ENCODE measurements at regions not wholly inside any gene's neighbourhood (a gene's known extent, or its start where the extent isn't known, plus 50 kb on each side); places are given as distances from the start of the nearest gene placed in this dataset.
"Not testable (repeated sequence)": the region's sequence is repeated elsewhere in the genome, so short reads cannot be mapped to it uniquely, and the experiment has no call there.

DNA sequence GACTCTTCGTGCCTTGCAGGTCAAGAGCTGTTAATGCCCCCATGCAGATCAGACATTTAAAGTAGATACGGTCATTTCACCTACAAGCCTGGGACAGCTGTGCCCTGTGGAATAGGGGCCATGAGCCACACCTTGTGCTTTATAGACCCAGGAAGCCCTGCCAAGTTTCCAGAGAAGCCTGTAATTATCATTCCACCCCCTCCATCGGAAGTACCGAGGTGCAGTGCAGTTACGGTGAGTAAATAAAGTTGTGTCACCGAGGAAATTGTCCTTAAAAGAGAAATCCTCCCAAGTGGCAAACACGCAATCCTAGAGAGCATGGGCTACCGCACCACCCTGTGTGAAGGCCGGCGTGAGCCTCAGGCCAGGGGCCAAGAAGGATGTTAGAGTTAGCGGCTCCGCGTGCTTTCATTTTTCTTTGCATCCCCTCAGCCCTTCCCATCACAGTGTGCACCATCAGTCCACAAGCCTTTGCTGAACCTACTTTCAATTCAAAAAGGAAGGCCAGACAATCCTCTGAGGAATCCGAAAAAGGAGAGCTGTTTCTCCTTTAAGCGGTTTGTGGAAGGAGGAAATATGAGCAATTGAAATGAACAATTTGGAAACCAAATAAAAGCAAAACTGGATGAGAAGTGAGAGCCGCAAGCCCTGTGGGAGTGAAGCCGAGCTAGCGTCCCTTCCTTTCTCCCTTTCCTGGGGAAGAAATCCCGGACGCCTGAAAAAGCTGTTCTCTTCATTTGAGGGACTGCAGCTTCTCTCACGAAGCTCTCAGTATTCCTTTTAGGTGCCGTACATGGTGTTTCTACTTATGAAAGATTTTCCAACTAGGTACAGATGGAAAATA is 183.3 kb upstream of the PDE10A start:
- no peak for DNase-seq (ENCODE audit: low read depth)

DNA sequence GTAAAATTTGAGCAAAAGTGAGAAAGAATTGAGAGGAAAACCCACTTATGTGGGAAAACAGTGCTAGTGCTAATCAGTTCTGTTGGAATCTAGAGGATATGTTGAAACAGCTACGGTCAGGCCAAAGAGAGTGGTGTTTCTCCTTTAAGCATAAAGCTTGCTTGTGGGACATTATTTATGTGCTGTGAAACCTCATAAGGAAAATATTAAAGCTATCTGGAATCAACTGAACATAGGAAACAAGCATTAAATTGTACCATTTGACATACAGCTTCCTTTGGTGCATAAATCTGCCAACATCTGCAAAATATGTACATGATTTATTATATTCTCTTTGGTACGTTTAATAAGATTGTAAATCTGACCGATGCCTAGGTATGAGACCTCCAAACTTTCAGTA is 182.5 kb upstream of the PDE10A start:
- no peak for DNase-seq (ENCODE audit: low read depth)

DNA sequence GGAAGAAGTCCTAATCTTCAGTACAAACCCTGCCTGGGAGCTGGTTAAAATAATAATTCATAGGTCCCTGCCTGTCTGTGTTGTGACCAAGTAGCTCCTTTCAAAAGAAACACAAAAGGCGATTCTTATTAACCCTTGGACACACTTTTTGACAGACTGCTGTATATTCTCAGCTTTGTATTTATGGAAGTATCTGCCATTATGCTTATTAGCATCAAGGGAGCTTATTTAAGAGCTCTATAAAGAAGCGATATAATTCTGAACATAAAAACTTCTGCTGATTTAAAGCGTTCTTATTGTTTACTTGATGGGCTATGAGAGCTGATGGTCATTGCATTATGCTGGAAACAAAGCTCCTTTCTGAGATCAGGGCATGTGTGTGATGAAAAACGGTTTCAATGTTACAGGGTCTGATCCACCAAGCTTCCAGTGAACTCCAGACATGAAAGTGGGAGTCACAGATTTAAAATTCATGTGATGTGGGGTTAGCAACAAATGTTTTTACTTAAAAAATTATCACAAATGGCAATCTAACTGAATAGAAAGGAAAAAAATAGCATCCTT is 181.8 kb upstream of the PDE10A start:
- no peak for DNase-seq (ENCODE audit: low read depth)

GRCh38 chr6:165844232-165844631 is 181.2 kb upstream of the PDE10A start:
- DNase-seq (ENCODE audit: low read depth), result no peak

DNA sequence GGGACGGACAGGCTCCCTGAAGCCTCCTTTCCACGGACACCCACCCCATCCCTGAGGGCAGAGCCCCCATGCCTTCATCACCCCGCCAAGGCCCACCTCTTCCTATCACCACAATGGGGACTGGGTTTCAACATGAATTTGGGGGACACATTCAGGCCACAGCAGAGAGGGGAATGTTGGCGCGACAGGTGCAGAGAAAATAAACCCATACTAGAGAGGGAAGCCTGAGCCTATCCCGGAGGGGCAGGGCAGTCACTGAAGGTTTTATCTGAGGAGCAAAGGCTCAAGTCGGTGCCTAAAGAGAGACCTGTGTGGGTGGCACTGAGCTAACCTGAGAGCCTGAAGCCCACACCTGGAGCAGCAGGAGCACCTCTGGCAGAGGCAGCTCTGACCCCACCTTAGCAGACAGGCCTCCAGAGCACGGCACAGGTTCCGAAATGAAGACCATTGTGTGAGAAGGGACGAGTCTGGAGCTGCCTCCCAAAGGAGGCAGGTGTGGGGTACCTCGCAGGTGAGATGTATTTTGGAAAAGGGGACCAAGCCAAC is 180.6 kb upstream of the PDE10A start:
- DNase-seq (ENCODE audit: low read depth), result no peak

DNA sequence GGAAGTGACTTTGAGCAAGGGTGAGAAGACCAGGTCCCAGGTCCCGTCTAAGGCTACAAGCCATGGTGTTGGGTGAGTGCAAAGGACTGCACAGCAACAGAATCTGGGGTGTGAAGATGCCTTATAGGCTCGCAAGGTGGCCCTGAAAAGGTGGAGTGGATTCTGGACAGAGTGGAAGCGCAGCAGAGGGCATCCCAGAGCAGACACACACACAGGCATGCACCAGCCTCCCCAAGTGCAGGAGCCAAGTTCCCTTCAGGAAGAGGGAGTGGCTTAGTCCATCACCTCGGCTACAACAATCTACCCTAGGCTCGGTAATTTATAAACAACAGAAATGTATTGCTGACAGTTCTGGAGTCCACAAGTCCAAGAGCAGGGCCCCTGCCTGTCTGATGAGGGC is 180.1 kb upstream of the PDE10A start:
- DNase-seq (ENCODE audit: low read depth), result no peak

- DNase-seq (ENCODE audit: low read depth), result no peak
Observed at GRCh38 chr6:165842281-165842936, 179.4 kb upstream of the PDE10A start.

- DNase-seq (ENCODE audit: low read depth), result no peak
Observed at GRCh38 chr6:165841153-165841558, 178.1 kb upstream of the PDE10A start.

DNA sequence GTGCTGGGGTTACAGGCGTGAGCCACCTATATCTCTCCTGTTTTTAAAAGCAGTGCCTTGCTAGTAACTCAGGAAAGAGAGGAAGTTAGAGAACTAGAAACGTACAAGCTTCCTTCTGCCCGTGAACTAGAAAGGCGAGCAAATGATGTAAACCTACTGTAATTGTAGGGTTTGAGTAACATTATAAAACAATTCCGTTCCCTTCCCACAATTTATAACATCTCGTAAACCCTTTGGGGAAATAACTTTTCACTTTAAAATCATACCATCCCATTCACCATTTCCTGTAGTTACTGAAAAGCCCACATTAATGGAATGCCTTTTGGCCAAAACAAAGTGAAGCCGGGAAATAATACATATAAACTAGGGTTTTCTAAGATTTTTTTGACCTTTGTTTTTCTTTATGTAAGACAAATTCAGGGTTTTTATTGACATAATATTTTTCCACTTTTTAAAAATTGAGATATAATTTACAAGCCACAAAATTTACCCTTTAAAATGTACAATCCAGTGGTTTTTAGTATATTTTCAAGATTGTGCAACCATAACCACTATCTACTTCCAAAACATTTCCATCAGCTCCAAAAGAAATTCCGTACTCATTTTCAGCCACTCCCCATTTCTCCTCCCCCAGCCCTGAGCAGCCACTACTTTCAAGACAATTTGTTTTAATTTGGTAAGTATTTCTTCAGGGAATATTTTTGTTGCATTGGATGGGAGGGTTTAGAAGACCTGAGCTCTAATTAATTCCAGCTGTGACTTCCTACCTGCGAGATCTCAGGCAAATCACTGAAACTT is 175.1 kb upstream of the PDE10A start:
- no peak for DNase-seq (ENCODE audit: low read depth)

DNA sequence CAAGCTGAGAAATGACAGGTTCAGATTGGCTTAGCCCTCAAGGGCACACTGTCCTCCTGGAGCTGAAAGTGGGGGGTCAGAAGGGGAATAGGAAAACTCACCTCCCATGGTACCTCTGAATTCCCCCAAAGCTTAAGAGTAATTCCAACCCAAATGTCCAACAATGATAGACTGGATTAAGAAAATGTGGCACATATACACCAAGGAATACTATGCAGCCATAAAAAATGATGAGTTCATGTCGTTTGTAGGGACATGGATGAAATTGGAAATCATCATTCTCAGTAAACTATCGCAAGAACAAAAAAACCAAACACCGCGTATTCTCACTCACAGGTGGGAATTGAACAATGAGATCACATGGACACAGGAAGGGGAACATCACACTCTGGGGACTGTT is 173.6 kb upstream of the PDE10A start:
- not testable (repeated sequence) for DNase-seq (ENCODE audit: low read depth)

GRCh38 chr6:165835410-165835851 is 172.4 kb upstream of the PDE10A start:
- DNase-seq (ENCODE audit: low read depth), result no peak

DNA sequence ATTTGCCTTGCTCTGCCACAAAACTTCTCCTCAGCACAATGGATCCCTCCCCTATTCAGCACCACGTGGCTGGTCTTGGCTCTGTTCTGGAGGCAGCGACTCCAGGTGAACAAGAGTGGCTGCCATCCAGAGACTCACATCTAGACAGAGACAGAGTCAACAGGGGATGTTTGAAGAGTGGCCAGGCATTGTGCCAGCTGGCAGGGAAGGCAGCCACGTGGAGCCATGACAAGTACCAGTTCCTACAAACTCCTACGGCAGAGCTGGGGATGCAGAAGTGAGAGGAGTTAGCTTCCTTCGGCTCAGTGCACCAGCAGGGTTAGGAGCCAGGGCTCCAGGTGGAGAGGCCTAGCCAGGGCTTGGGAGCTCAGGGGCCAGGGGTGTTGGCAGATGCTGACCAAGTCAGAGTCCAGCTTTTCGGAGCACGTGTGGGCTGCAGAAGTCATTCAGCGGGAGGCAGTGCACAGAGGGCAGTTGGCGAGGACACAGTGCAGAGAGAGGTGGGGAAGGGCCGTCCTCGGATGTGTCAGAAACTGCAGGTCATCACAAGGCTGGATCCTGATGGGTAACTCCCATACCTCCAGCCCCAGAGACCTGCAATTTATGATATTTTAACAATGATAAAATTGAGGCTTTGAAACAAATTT is 171.7 kb upstream of the PDE10A start:
- no peak for DNase-seq (ENCODE audit: low read depth)

DNA sequence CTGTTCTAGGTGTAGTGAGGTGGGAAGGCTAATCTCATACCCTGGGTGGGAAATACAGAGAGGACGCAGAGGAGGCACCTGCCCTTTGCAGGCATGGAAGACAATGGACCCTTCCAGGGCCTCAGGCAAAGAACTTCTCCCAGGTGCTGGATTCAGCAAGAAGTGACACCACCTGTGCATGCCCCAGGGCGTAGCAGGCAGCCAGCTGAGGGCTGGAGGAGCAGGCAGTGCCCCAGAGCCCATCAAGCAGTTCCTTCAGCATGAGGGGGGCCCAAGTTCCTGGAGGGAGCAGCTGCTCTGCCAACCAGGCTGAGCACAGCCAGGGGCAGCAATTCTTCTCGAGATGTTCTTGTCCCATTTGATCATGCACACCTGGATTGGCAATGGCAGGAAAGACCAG is 170.3 kb upstream of the PDE10A start:
- no peak for DNase-seq (ENCODE audit: low read depth)

DNA sequence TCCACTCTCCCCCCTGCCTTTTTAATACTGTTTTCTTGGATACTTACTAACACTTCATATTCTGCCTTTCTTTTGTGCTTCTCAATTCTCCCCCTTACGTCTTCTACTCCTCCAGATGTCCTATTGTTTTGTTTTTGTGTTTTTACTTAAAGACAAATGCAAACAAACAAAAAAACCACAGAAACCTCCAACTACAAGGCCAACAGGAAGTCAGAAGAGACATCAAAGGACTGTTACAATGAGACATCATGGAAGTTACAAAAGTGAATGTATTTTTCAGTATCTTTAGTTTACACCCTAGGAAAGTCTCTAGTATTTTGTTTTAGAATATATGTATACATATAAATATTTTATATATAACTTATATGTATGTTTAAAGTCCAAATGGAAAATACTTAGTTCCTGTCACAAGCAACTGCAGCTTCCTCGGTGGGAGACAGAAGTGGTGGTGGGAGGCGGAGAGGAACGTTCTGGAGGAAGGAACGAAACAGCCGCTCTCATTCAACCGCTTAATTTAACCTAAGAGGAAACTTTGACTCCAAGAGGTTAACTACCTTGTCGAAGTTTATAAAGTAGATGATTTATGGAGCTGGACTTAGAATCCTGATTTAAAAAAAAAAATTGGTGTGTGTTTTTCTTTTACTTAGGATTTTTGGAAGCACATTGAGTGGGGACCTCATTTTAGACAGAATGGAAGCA is 168.9 kb upstream of the PDE10A start:
- no peak for DNase-seq (ENCODE audit: low read depth)

- no peak for DNase-seq (ENCODE audit: low read depth)
Observed at GRCh38 chr6:165830761-165831160, 167.7 kb upstream of the PDE10A start.

DNA sequence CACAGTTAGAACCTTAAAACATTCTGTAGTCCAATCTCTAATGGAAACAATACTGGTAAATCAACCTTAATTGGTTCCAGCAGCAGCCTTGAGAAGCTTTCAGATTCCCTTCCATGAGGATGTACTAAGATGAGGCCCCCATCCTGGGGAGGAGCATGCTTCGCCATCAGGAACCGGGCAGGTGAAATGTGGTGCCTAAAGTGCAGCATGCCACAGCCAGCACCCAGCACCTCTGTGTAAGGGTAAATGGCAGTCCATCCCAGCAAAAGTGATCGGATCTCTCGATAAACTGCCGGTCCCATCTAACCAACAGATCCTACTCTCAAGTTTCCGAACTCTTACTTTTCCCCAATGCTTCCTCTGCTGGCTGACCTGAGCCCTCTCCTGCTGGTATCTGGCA is 166.3 kb upstream of the PDE10A start:
- no peak for DNase-seq (ENCODE audit: low read depth)

GRCh38 chr6:165827190-165827518 is 164.1 kb upstream of the PDE10A start:
- no peak for DNase-seq (ENCODE audit: low read depth)

DNA sequence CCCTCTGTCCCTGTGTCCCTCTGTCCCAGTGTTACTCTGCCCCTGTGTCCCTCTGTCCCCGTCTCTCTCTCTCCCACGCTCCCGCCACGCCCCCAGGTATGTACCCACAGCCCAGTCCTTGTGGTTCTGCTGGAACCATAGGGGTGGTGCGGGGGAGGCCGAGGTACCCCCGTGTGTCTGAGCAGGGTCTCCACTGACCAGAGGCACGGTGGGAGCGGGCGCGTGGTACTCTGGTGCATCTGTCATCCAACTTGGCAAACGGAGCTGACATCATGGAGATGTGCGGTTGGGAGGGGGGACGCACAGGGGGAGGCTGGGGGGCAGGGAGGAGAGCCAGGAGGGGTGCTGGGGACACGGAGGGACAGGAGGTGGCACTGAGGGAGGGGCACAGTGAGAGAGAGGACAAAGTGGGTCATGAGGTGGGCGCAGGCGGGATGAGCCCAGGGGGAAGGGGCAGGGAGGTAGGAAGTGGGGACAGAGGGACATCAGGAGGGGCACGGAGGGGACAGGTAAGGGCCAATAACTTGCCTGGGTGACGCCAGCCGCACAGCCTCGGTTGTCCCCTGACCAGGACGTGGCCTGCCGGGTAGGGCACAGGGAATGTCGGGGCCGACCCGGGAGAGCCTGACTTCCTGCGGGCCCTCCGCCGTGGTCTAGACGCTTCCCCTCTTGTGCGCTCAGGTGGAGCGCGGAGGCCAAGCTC is 163.6 kb upstream of the PDE10A start:
- no peak for DNase-seq (ENCODE audit: low read depth)

GRCh38 chr6:165825256-165825815 is 162.3 kb upstream of the PDE10A start:
- no peak for DNase-seq (ENCODE audit: low read depth)

Data from stimulated activated CD8-positive, alpha-beta memory T cell treated with anti-CD3 and anti-CD28 coated beads, Interleukin-15, amount 100 ng/mL, for 24 hours (primary cell).